Endothelial cell of umbilical vein (primary cell): ENCODE measurements at regions not wholly inside any gene's neighbourhood (a gene's known extent, or its start where the extent isn't known, plus 50 kb on each side); places are given as distances from the start of the nearest gene placed in this dataset.

Experiments
- BruUV-seq: library from RNA; stranded (reverse); fragments of 400-500 nt; replicated peaks from 2 replicates; lab custom pipeline; 2021; lab: Mats Ljungman, UMichigan
- CTCF ChIA-PET: fragments of 300-600, 350-600 bp; sonication (Branson Sonifier 250); formaldehyde crosslinking; loops from one replicate; lab custom pipeline; 2021; ENCODE audit warnings: antibody characterized with exemption, inconsistent platforms; lab: Charles Lee
- POLR2A ChIA-PET: fragments of 300-600, 350-600 bp; sonication (Branson Sonifier 250); formaldehyde crosslinking; loops from one replicate; lab custom pipeline; 2021; ENCODE audit warnings: antibody characterized with exemption, inconsistent platforms; lab: Charles Lee
- DNase-seq: peaks from one replicate; pipeline ENCODE4 v3.0.0-alpha.2; 2011; ENCODE audit warnings: low read depth, low spot score
- FAIRE-seq: peaks from 2 replicates; lab custom pipeline; 2011; peaks lifted over from hg19 to GRCh38; lab: Jason Lieb, UNC
- H2AFZ ChIP-seq: 2 replicates; pipeline ENCODE4 v1.6.0; 2012; ENCODE audit warnings: low read depth, low read length, control low read depth, inconsistent platforms
- H3K27ac ChIP-seq: 2 replicates; pipeline ENCODE4 v1.5.1; 2011; ENCODE audit warnings: low read depth, mild to moderate bottlenecking, control low read depth, low read length, moderate library complexity; ENCODE audit not compliant: insufficient read depth
- H3K27me3 ChIP-seq, 2 experiments: 2 replicates each; pipeline versions ENCODE4 v1.6.0 to v1.6.1; 2011; ENCODE audit warnings: low read length in 2 of 2, mixed read lengths in 1 of 2; ENCODE audit not compliant: control insufficient read depth in 2 of 2, insufficient read depth in 2 of 2
- H3K36me3 ChIP-seq, 2 experiments: 2 replicates in 1 of 2; 3 replicates in 1 of 2; pipeline ENCODE4 v1.5.1; 2011; ENCODE audit warnings: low read length in 2 of 2, mild to moderate bottlenecking in 1 of 2, moderate library complexity in 1 of 2; ENCODE audit not compliant: control insufficient read depth in 2 of 2, insufficient read depth in 2 of 2; ENCODE audit errors: extremely low read depth in 1 of 2
- H3K4me1 ChIP-seq: 3 replicates; pipeline ENCODE4 v1.5.1; 2011; ENCODE audit warnings: mild to moderate bottlenecking, low read length; ENCODE audit not compliant: control insufficient read depth, insufficient read depth; ENCODE audit errors: extremely low read depth
- H3K4me2 ChIP-seq: 2 replicates; pipeline ENCODE4 v1.6.1; 2011; ENCODE audit warnings: low read length, control low read depth, mixed read lengths; ENCODE audit not compliant: insufficient read depth
- H3K4me3 ChIP-seq, 3 experiments: fragments of 200-600 bp in 1 of 3; sonication (generic), shearing (Covaris generic) in 1 of 3; replicated peaks in 1 of 3; 2 replicates each; pipeline ENCODE4 v1.5.1; 2011 to 2016; ENCODE audit warnings: control low read depth in 3 of 3, low read length in 3 of 3, mild to moderate bottlenecking in 2 of 3, inconsistent platforms in 1 of 3, low read depth in 1 of 3, moderate library complexity in 1 of 3; ENCODE audit not compliant: insufficient read depth in 1 of 3
- H3K79me2 ChIP-seq: 2 replicates; pipeline ENCODE4 v1.6.0; 2012; ENCODE audit warnings: low read length, inconsistent platforms; ENCODE audit not compliant: control insufficient read depth, insufficient read depth
- H3K9ac ChIP-seq: replicated peaks from 2 replicates; pipeline ENCODE3; 2011; ENCODE audit warnings: low read length, control low read depth; ENCODE audit not compliant: insufficient read depth; ENCODE audit errors: extremely low read depth
- H3K9me1 ChIP-seq: replicated peaks from 3 replicates; pipeline ENCODE4 v1.6.0; 2011; ENCODE audit warnings: mild to moderate bottlenecking, low read length; ENCODE audit not compliant: control insufficient read depth, insufficient read depth; ENCODE audit errors: extremely low read depth
- H3K9me3 ChIP-seq: replicated peaks from 2 replicates; pipeline ENCODE4 v1.5.1; 2012; ENCODE audit warnings: low read length, inconsistent platforms; ENCODE audit not compliant: control insufficient read depth, insufficient read depth
- H4K20me1 ChIP-seq: replicated peaks from 2 replicates; pipeline ENCODE3; 2011; ENCODE audit warnings: mild to moderate bottlenecking, low read length; ENCODE audit not compliant: control insufficient read depth, insufficient read depth; ENCODE audit errors: extremely low read depth
- CTCF ChIP-seq, 2 donors: IDR thresholded peaks; 1 replicate in 1 of 2; 2 replicates in 1 of 2; pipeline ENCODE4 v1.5.1; 2011; ENCODE audit warnings: low read length in 2 of 2, mild to moderate bottlenecking in 2 of 2, moderate library complexity in 2 of 2, control low read depth in 1 of 2, inconsistent platforms in 1 of 2, low read depth in 1 of 2; ENCODE audit not compliant: insufficient read depth in 1 of 2; ENCODE audit errors: extremely low read depth in 1 of 2
- EZH2 ChIP-seq: IDR thresholded peaks from 2 replicates; pipeline ENCODE4 v1.6.1; 2012; ENCODE audit warnings: borderline replicate concordance, low read depth, mild to moderate bottlenecking, moderate library complexity, low read length, inconsistent platforms; ENCODE audit not compliant: severe bottlenecking
- FOS ChIP-seq: IDR thresholded peaks from 2 replicates; pipeline ENCODE4 v1.6.1; 2011; ENCODE audit warnings: mild to moderate bottlenecking, low read length, moderate library complexity, borderline replicate concordance; ENCODE audit not compliant: insufficient read depth
- GATA2 ChIP-seq: IDR thresholded peaks from 2 replicates; pipeline ENCODE4 v1.7.0; 2011; ENCODE audit warnings: low read depth, mild to moderate bottlenecking, moderate library complexity, mixed read lengths, low read length; ENCODE audit not compliant: insufficient read length, insufficient read depth
- JUN ChIP-seq: IDR thresholded peaks from 2 replicates; pipeline ENCODE4 v1.6.1; 2011; ENCODE audit warnings: borderline replicate concordance, low read depth; ENCODE audit not compliant: insufficient read length, insufficient read depth
- MAX ChIP-seq: IDR thresholded peaks from 2 replicates; pipeline ENCODE4 v1.6.1; 2011; ENCODE audit not compliant: insufficient read depth, insufficient read length
- MYC ChIP-seq: IDR thresholded peaks from one replicate; pipeline ENCODE4 v1.6.1; 2011; ENCODE audit warnings: mild to moderate bottlenecking, low read depth, low read length
- POLR2A ChIP-seq: IDR thresholded peaks from 2 replicates; pipeline ENCODE4 v1.6.1; 2012; ENCODE audit warnings: low read depth, mild to moderate bottlenecking, control low read depth, low read length
- POLR2AphosphoS5 ChIP-seq: IDR thresholded peaks from 2 replicates; pipeline ENCODE4 v1.6.1; 2012; ENCODE audit warnings: low read depth, mild to moderate bottlenecking, control low read depth, low read length, moderate library complexity; ENCODE audit not compliant: insufficient read depth
- dilution Hi-C: fragments of 300-500 bp; cut with MboI; formaldehyde crosslinking; loops from one replicate; pipeline ENCODE4 v1.15.0; 2019; ENCODE audit warnings: low sequenced_read_pairs; ENCODE audit not compliant: extremely low pct_ligation_motif_present
- intact Hi-C: fragments of 100-400 bp; cut with micrococcal nuclease; formaldehyde crosslinking; loops from one replicate; pipeline ENCODE4 v1.10.0; 2022

- Histone ChIP-seq H2AFZ (no peak overlapping the region), H3K4me2 (no peak overlapping the region), H3K4me1 (peaks cover 11% of the 10 kb centered on the region), H3K9me1 (no peaks in the 10 kb centered on the region), H3K36me3 (no peaks in the 10 kb centered on the region), H3K79me2 (no peaks in the 10 kb centered on the region), H3K9ac (no peak overlapping the region), H3K27me3 (no peaks in the 10 kb centered on the region), H4K20me1 (no peaks in the 10 kb centered on the region), H3K9me3 (no peaks in the 10 kb centered on the region), H3K27ac (no peak overlapping the region), H3K4me3 (no peak overlapping the region)
- FAIRE-seq (no peak), DNase-seq (no peak)
- POLR2A ChIA-PET = no interaction called here
- no TSS peak for BruUV-seq
- intact Hi-C loops (no loop called here), dilution Hi-C loops (no loop called here)
- TF ChIP-seq EZH2 (no peak), MAX (no peak), CTCF (IDR thresholded peaks at IDR 0.05; ENCODE audit: extremely low read depth in 1 of 2, insufficient read depth in 1 of 2, low read depth in 1 of 2, low read length in 2 of 2) (no peak), GATA2 (no peak), POLR2A (no peak), FOS (no peak), MYC (no peak), POLR2AphosphoS5 (no peak), JUN (no peak)
- CTCF ChIA-PET = no interaction called here
Observed at GRCh38 chr1:67966666-67967009, 83.8 kb downstream of the DIRAS3 start.
